ENCODE measurements at regions not wholly inside any gene's neighbourhood (a gene's known extent, or its start where the extent isn't known, plus 50 kb on each side); places are given as distances from the start of the nearest gene placed in this dataset.

DNA sequence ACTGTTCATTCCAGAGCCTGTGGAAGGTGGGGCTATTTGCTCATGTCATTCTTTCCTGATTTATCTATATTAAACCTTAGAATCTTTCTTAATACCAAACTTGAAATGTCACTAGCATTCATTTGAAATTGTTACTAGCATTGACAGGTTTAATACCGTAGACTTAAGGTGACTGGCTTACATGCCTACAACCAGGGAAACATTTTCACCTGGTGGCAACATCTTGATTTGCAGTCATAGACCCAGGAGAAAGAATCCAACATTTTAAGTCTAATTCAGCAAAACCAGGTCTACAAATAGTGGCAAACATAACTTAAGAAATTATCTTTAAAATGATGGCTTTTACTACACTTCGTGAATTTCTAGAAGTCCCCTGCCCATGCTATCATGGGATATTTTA lies 353.7 kb downstream of the HTR7 start:
- TF ChIP-seq CTCF (IDR thresholded peaks at IDR 0.05; ENCODE audit: insufficient read depth, low read depth, low read length) (peak; percentile 6), EZH2 (IDR thresholded peaks at IDR 0.05; ENCODE audit: insufficient read depth, low read length) (no peak)
- FAIRE-seq: no peak

GRCh38 chr10:90526721-90527120 lies 331.1 kb downstream of the HTR7 start:
- Mint-ChIP-seq H3K9me3 (ENCODE audit: unreplicated experiment) (no peaks in the 10 kb centered on the region), H3K27me3 (ENCODE audit: low read depth, unreplicated experiment) (peaks cover 7% of the 10 kb centered on the region), H3K4me3 (ENCODE audit: unreplicated experiment) (no peak overlapping the region), H3K36me3 (ENCODE audit: low read depth, unreplicated experiment) (no peaks in the 10 kb centered on the region), H3K4me1 (ENCODE audit: low read depth, unreplicated experiment) (no peaks in the 10 kb centered on the region), H3K27ac (ENCODE audit: unreplicated experiment) (no peak overlapping the region)
- no peaks in the 10 kb centered on the region for H3K9me3 ChIP-seq (ENCODE audit: insufficient read depth, low read depth, low read length)
- H3K36me3 ChIP-seq (ENCODE audit: insufficient read depth, low read length): no peaks in the 10 kb centered on the region
- no peaks in the 10 kb centered on the region for H3K27me3 ChIP-seq (ENCODE audit: insufficient read depth, low read length)
- no peaks in the 10 kb centered on the region for H3K79me2 ChIP-seq (ENCODE audit: insufficient read depth, low read length)
- H2AFZ ChIP-seq (ENCODE audit: low read depth, low read length): no peak overlapping the region
- H3K4me3 ChIP-seq (ENCODE audit: insufficient read depth, low read depth, low read length): no peak overlapping the region
- no peak for TF ChIP-seq EZH2 (IDR thresholded peaks at IDR 0.05; ENCODE audit: insufficient read depth, low read length)
- TF ChIP-seq CTCF (IDR thresholded peaks at IDR 0.05; ENCODE audit: insufficient read depth, low read depth, low read length): no peak
- no peaks in the 10 kb centered on the region for H4K20me1 ChIP-seq (ENCODE audit: insufficient read depth, low read length)
- no peak overlapping the region for H3K27ac ChIP-seq (ENCODE audit: low read depth, low read length)
- FAIRE-seq (no peak), DNase-seq (ENCODE audit: low read depth) (no peak)
- no peak overlapping the region for H3K9ac ChIP-seq (ENCODE audit: low read length)
- H3K4me2 ChIP-seq (ENCODE audit: low read length): no peak overlapping the region
- H3K4me1 ChIP-seq (ENCODE audit: insufficient read depth, low read length): no peaks in the 10 kb centered on the region

More for the DNA sequence above, 353.7 kb downstream of the HTR7 start:
- Histone ChIP-seq H3K9me3 (ENCODE audit: insufficient read depth, low read depth, low read length) (no peaks in the 10 kb centered on the region), H3K4me2 (ENCODE audit: low read length) (no peak overlapping the region), H3K4me1 (ENCODE audit: insufficient read depth, low read length) (no peaks in the 10 kb centered on the region), H2AFZ (ENCODE audit: low read depth, low read length) (no peak overlapping the region), H4K20me1 (ENCODE audit: insufficient read depth, low read length) (no peaks in the 10 kb centered on the region), H3K27me3 (ENCODE audit: insufficient read depth, low read length) (no peaks in the 10 kb centered on the region), H3K79me2 (ENCODE audit: insufficient read depth, low read length) (no peaks in the 10 kb centered on the region), H3K4me3 (ENCODE audit: insufficient read depth, low read depth, low read length) (no peak overlapping the region), H3K9ac (ENCODE audit: low read length) (no peak overlapping the region), H3K36me3 (ENCODE audit: insufficient read depth, low read length) (no peaks in the 10 kb centered on the region), H3K27ac (ENCODE audit: low read depth, low read length) (no peak overlapping the region)
- Mint-ChIP-seq H3K27ac (ENCODE audit: unreplicated experiment) (no peak overlapping the region), H3K4me3 (ENCODE audit: unreplicated experiment) (no peak overlapping the region), H3K27me3 (ENCODE audit: low read depth, unreplicated experiment) (peaks cover 2% of the 10 kb centered on the region), H3K4me1 (ENCODE audit: low read depth, unreplicated experiment) (no peaks in the 10 kb centered on the region), H3K9me3 (ENCODE audit: unreplicated experiment) (no peaks in the 10 kb centered on the region), H3K36me3 (ENCODE audit: low read depth, unreplicated experiment) (no peaks in the 10 kb centered on the region)
- no peak for DNase-seq (ENCODE audit: low read depth)

DNA sequence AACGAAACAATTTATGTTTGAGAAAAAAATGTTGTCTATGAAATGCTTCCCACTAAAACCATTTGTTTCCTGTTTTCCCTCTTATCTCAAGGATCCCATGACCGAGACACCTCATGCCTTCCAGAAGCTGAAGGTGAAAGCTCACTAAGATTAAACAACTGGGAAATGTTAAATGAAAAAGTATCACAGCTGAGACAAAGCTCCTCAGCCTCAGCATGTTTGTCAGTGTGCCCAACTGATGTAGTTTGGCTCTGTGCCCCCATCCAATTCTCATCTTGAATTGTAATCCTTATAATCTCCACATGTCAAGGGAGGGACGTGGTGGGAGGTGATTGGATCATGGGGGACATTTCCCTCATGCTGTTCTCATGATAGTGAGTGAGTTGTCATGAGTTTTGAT lies 327.3 kb downstream of the HTR7 start:
- Histone ChIP-seq H3K27me3 (ENCODE audit: insufficient read depth, low read length) (no peaks in the 10 kb centered on the region), H4K20me1 (ENCODE audit: insufficient read depth, low read length) (no peaks in the 10 kb centered on the region), H2AFZ (ENCODE audit: low read depth, low read length) (peak overlapping the region; percentile 45), H3K9me3 (ENCODE audit: insufficient read depth, low read depth, low read length) (no peaks in the 10 kb centered on the region), H3K27ac (ENCODE audit: low read depth, low read length) (no peak overlapping the region), H3K4me2 (ENCODE audit: low read length) (no peak overlapping the region), H3K4me3 (ENCODE audit: insufficient read depth, low read depth, low read length) (no peak overlapping the region), H3K36me3 (ENCODE audit: insufficient read depth, low read length) (no peaks in the 10 kb centered on the region), H3K9ac (ENCODE audit: low read length) (no peak overlapping the region), H3K79me2 (ENCODE audit: insufficient read depth, low read length) (no peaks in the 10 kb centered on the region), H3K4me1 (ENCODE audit: insufficient read depth, low read length) (no peaks in the 10 kb centered on the region)
- Mint-ChIP-seq H3K4me1 (ENCODE audit: low read depth, unreplicated experiment) (no peaks in the 10 kb centered on the region), H3K36me3 (ENCODE audit: low read depth, unreplicated experiment) (no peaks in the 10 kb centered on the region), H3K27me3 (ENCODE audit: low read depth, unreplicated experiment) (peaks cover 7% of the 10 kb centered on the region), H3K27ac (ENCODE audit: unreplicated experiment) (no peak overlapping the region), H3K9me3 (ENCODE audit: unreplicated experiment) (no peaks in the 10 kb centered on the region), H3K4me3 (ENCODE audit: unreplicated experiment) (no peak overlapping the region)
- TF ChIP-seq CTCF (IDR thresholded peaks at IDR 0.05; ENCODE audit: insufficient read depth, low read depth, low read length): no peak
- TF ChIP-seq EZH2 (IDR thresholded peaks at IDR 0.05; ENCODE audit: insufficient read depth, low read length): no peak
- FAIRE-seq: no peak
- DNase-seq (ENCODE audit: low read depth): peak; percentile 62
